H54 (cell line): ENCODE measurements at regions not wholly inside any gene's neighbourhood (a gene's known extent, or its start where the extent isn't known, plus 50 kb on each side); places are given as distances from the start of the nearest gene placed in this dataset.

Experiments used
- DNase-seq: peaks from one replicate; pipeline ENCODE4 v3.0.0; 2011; ENCODE audit warnings: low spot score, mixed read lengths; ENCODE audit not compliant: insufficient read length
- FAIRE-seq: peaks from 3 replicates; lab custom pipeline; 2011; peaks lifted over from hg19 to GRCh38; lab: Jason Lieb, UNC
- POLR2A ChIP-seq: IDR thresholded peaks from 2 replicates; pipeline ENCODE4 v1.6.1; 2011; ENCODE audit warnings: low read depth, mild to moderate bottlenecking, low read length

DNA sequence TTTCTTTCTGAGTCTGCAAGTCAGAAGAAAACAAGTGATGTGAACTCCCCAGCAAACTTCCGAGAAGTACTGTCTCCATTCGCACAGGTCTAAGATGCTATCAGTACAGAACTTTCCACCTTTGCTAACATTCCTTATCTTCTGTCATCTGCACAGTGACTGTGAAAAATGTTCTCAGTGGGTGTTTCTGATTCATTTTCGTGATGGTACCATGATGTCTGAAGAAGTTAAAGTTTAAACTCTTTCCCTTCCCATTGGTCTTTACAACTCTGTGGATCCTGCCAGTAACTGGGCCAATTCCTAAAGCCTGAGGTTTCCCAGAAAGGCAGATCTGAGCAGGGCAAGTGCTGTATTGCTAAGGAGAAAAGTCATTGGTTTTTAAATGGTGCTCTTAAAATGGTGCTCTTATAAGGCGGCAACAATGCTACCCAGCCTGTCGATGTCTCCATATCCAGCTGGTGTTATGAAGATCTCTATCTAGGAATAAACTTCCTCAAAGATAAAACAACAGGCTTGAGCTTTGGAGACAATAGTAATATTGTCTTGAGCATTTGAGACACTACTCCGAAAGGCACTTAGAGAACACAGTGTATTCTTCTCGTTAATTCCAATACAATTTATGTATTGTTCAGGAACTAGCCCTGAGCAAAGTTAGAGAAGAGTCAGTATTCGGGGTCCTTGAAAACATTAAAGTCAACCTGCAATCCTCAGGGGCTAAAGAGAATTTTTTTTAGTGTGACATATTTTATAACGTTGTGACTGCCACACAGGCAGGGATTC is 232.3 kb downstream of the OSR1 start:
- no peak for DNase-seq
- FAIRE-seq: no peak
- no peak for TF ChIP-seq POLR2A

DNA sequence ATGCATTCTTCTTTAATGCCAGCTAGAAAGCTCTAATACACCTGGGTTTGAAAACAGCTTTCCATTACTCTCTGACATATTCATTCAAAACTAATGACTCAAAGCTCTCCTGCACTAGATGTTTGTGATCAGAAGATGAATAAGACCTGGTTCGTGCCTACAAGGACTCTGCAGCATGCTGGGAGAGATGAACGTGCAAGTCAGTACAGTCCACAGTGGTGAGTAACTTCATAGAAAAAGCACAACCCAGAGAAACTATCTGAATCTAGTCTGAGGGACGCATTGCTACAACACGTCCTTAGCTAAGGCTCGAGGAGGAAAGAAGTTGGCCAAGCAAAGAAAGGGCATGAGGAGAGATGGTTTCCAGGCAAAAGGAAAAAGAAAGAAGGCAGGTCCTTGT is 234.3 kb downstream of the OSR1 start:
- DNase-seq (peak; percentile 26), FAIRE-seq (peak; percentile 84)
- no peak for TF ChIP-seq POLR2A

DNA sequence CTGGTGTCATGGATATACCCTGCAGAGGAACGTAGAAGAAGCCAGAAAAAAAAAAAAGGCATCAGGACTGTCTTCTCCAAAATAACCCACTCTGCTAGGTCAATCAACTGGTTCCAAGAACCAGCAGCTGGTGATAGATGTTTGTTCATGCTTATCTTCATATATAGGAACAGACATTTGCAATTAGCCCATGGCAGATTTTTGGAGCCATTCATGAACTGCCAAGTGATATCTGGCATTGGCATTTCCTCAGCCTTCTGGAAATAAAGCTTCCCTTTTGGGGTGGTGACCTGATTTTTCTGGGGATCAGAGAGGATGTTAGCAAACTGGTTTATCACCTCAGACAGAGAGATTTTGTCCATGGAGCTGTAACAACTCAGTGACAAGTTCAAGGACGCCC is 234.9 kb downstream of the OSR1 start:
- no peak for DNase-seq
- TF ChIP-seq POLR2A: no peak
- FAIRE-seq: no peak

DNA sequence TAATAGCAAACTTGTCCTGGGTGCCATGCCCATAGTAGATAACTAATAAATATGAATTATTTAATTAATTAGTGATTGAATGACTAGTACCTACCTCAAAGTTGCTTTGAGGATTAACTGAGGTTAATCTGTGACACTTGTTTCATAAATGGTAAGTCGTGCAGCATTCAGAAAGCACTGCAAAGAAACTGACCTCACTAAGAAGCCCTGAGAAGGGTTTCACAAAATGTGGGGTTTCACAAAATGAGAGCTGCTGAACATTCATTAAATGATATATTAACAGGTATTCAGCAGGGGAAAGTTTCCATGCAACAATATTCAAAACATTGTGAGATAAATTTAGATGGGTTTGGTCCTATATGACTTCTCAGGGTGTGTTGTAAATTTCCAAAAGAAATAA is 236.2 kb downstream of the OSR1 start:
- DNase-seq (no peak), FAIRE-seq (no peak)
- TF ChIP-seq POLR2A: no peak

DNA sequence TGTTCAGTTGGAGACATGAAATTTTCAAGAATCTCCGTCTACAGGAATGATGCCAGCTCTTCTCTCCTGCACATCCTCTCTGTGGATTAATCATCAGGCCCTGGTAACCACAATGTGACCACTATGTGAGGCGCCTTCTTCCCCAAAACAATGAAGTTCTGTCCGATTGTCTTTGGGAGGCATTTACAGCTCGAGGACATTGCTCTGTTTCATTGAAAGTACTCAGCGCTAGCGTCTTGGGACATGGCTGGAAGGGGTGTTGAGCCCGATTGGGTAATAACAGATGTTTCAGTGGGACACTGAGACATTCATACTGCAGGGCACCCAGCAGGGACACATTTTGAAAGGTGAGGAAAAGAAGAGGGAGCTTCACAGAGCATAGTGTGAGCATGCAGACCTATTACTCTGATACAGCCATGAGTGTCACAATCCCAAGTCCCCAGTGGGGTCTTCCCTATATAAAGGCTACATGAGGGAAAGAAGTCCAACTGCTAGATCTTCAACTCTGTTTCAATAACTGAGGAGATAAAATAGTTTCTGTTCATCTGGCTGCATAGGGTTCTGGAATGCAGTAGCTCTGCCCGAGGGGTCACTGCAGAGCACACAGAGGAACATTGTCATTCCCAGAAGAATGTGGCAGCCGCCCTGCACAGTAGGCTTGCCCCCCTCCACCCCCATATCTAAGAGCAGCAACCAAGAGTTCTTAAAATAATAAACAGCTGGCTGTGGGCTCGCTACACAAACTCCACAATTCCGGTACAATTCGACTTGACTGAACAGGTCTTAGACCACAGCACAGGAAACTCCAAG is 237.3 kb downstream of the OSR1 start:
- FAIRE-seq (peak; percentile 98), DNase-seq (peak; percentile 57)
- no peak for TF ChIP-seq POLR2A

DNA sequence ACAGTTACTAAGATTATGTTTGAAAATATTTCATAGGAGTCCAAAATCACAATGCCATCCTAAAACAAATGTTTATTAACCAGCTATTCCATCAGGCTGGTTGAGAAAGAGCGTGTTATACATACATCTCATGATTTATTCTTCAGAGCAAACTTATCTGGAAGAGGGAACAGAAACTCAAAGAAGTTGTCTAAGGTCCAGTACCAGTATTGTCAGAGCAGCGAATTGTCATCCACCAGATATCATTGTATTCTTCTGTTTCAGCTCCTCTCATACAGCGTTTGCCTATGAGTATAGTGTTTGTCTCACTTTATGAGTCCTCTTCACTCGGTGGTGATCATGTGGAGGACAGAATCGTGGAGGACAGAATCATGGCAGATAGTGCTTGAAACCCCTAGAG is 238.2 kb downstream of the OSR1 start:
- FAIRE-seq (no peak), DNase-seq (no peak)
- no peak for TF ChIP-seq POLR2A

DNA sequence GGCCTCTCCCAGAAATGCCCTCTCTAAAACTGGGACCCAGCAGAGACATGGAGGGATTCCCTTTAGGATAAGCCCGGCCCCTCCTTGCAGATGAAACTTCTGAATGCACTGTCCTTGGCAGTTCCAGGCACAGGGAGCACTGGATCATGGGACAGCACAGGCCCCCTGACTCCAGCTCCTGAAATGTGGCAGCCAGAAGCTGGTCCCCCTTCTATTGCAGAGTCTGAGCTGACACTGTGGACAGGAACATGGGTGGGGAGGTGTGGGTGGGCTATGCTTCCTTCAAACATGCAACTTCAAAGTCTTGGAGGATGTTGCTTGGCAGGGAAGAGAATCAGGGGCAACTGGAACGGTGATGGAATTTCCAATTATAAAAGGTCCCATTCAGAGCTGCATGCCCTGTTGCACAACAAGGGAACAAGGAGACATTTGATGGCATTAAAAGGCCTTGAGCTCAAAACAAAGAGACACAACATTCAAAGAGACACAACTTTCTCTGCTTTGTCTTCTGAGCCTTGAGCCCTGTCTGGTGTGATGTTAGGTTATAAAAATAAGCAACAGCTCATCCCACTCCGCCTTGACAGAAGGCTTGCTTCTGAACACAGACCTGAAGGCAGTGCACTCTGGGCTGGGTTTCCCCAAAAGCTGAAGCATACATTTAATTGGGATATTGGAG is 239.0 kb downstream of the OSR1 start:
- DNase-seq (no peak), FAIRE-seq (no peak)
- TF ChIP-seq POLR2A: no peak

DNA sequence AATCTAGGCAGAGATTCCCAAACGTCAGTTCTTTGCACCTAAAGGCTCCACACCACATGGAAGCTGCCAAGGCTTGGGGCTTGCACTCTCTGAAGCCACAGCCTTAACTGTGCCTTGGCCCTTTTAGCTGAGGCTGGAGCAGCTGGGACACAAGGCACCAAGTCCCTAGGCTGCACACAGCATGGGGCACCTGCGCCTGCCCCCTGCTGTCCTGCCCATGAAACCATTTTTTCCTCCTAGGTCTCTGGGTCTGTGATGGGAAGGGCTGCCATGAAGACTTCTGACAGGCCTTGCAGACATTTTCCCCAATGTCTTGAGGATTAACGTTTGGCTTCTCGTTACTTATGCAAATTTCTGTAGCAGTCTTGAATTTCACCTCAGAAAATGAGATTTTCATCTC is 241.5 kb downstream of the OSR1 start:
- TF ChIP-seq POLR2A: no peak
- FAIRE-seq (no peak), DNase-seq (no peak)

DNA sequence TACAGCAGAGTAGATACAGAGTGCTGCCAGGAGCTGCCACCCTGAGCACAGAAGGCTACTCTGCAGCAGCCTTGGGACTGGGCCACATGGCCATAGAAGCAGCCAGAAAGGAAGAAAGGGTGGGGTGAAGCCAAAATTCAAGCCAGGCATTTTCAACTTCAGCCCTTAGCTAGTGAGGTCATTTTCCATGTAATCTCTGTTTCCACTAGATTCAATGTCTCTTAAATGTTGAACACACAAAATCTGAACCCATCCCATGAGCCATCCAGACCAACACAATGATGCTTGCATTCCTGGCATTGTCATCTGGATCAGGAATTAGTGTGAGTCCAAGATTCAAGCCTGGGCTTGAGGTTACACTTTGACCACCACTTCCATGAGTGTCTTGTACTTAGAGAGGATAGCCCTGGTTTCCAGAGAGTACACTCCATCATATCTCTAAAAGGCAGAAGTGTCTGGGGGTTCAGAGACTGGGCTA is 243.6 kb downstream of the OSR1 start:
- DNase-seq (no peak), FAIRE-seq (no peak)
- TF ChIP-seq POLR2A: no peak

DNA sequence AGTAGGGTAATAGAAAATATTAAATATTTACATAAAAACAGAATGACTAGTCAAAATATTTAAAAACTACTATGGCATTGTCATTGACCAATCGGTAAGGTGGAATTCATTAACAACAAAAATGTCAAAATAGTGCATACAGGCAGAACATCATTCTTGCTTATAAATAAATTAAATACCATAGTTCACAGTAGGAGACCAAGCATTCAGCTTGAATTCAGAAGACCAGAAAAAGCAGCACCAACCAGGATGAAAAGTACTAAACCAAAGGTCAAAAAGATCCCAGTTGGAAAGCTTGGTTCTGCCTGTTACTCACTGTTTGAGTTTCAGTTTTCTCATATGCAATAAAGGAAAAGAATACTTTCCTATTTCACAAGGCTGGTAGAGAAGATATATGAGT is 244.3 kb downstream of the OSR1 start:
- DNase-seq (no peak), FAIRE-seq (no peak)
- no peak for TF ChIP-seq POLR2A

DNA sequence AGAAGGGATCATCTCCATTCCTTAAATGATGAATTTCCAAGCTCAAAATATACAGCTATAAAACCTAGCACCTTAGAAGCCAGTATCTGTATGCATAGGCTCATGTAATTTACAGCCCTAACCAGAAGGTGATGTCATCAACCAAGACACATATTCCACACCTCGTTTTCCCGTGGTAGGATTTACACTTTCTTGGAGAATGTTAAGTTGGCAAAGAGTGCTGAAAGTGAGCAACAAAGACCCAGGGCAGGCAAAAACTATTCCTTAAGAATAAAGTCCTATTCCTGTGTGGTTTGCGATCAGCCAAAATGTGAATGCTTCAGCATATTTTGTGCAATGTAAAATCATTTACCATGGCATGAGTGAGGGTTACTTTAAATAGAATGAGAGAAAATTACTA is 247.1 kb downstream of the OSR1 start:
- FAIRE-seq: peak; percentile 43
- no peak for TF ChIP-seq POLR2A
- no peak for DNase-seq

DNA sequence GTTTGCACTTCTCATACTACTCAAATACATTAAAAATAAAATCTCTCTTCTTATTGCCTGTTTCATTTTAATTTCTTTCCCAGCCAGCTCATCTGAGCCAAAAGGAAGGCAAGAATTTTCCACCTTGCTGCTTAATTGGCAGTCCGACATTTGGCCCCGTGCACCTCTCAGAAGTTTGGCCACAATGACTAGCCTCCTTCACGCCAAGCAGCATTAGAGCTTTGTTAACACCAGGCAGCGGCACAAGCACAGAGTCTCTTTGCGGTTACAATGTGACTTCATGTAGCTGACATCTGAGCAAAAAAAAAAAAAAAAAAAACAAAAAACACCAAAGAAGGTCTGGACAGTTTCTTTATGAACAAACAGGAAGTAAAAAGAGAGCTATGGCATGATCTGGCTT is 248.9 kb downstream of the OSR1 start:
- no peak for FAIRE-seq
- DNase-seq: no peak
- no peak for TF ChIP-seq POLR2A

DNA sequence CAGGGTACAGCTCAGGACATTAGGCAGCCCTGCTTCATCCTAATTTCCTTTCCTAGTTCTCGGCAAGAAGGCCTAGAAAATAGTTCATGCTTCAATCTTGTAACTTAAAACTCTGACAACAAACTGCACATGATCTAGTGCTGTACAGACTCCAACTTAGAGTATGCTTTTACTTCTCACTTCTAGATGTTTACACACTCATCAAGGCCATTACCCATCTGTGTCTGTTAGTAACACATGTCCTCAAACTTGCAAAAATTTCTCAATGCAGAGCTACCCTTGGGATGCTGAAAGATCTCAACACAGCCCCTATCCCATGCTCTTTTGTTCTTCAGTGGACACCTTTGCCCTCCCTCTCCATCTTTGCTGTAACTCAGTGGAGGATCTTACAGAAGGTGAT is 252.0 kb downstream of the OSR1 start:
- FAIRE-seq (no peak), DNase-seq (no peak)
- TF ChIP-seq POLR2A: no peak

DNA sequence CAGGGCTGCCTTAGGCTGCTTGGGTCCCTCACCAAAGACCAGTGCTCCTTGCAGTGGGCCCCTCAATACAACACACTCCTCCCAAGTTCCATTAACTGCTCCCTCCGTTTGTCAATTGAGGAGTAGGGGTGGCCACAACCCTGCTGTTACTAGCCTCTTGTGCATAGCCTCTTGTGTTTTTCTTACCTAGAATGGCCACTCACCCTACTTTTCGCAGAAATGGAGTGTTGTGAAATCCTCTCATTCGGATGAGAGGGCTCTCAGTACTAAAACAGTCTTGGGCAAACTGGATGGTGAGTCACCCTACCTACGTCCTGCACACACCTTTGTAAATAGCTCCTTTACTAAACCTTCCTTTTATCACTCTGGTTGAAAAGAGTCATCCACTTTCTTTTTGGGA is 253.9 kb downstream of the OSR1 start:
- no peak for DNase-seq

More for the DNA sequence above, 253.9 kb downstream of the OSR1 start:
- FAIRE-seq: no peak
- TF ChIP-seq POLR2A: no peak
